Panc1 (cell line): ENCODE measurements at regions not wholly inside any gene's neighbourhood (a gene's known extent, or its start where the extent isn't known, plus 50 kb on each side); places are given as distances from the start of the nearest gene placed in this dataset.

Experiments used
- ATAC-seq: fragments of 200-7000 bp; cut with Tn5 transposase; 2 replicates; pipeline ENCODE4 v1.9.1; 2020; ENCODE audit warnings: mild to moderate bottlenecking, moderate library complexity
- BruUV-seq: library from RNA; stranded (reverse); fragments of 400-500 nt; replicated peaks from 2 replicates; lab custom pipeline; 2021; lab: Mats Ljungman, UMichigan
- CTCF ChIA-PET: fragments of 300-600 bp; sonication (Branson Sonifier 250); formaldehyde crosslinking; loops from one replicate; lab custom pipeline; 2022; ENCODE audit warnings: antibody characterized with exemption; lab: Charles Lee
- POLR2A ChIA-PET: fragments of 300-600 bp; sonication (Branson Sonifier 250); formaldehyde crosslinking; loops from one replicate; lab custom pipeline; 2022; ENCODE audit warnings: antibody characterized with exemption; lab: Charles Lee
- DNase-seq: peaks from one replicate; pipeline ENCODE4 v3.0.0-alpha.2; 2010; ENCODE audit warnings: low read depth, low spot score
- H3K27ac ChIP-seq: 2 replicates; pipeline ENCODE4 v1.5.1; 2011; ENCODE audit warnings: mild to moderate bottlenecking, low read length, inconsistent platforms
- H3K27me3 ChIP-seq: fragments of 200-500 bp; sonication (Bioruptor generic); 2 replicates; pipeline ENCODE4 v1.6.0; 2014; ENCODE audit warnings: low read length, inconsistent platforms; ENCODE audit not compliant: control insufficient read depth, insufficient read depth
- H3K36me3 ChIP-seq: fragments of 200-500 bp; sonication (Bioruptor generic); 2 replicates; pipeline ENCODE4 v1.5.1; 2014; ENCODE audit warnings: inconsistent platforms, mild to moderate bottlenecking, low read length, moderate library complexity; ENCODE audit not compliant: control insufficient read depth, insufficient read depth
- H3K4me1 ChIP-seq: 2 replicates; pipeline ENCODE4 v1.5.1; 2011; ENCODE audit warnings: inconsistent platforms, mild to moderate bottlenecking, low read length, moderate library complexity; ENCODE audit not compliant: control insufficient read depth, insufficient read depth
- H3K4me3 ChIP-seq, 2 experiments: 2 replicates each; pipeline ENCODE4 v1.5.1; 2011 to 2012; ENCODE audit warnings: low read depth in 2 of 2, low read length in 2 of 2, mild to moderate bottlenecking in 2 of 2, inconsistent platforms in 1 of 2, moderate library complexity in 1 of 2
- H3K9me3 ChIP-seq: fragments of 200-500 bp; sonication (Bioruptor generic); 2 replicates; pipeline ENCODE4 v1.5.1; 2014; ENCODE audit warnings: low read depth, mild to moderate bottlenecking, inconsistent platforms, low read length, moderate library complexity; ENCODE audit not compliant: control insufficient read depth, insufficient read depth
- POLR2AphosphoS5 ChIP-seq: IDR thresholded peaks from 2 replicates; pipeline ENCODE4 v1.6.1; 2012; ENCODE audit warnings: mild to moderate bottlenecking, low read depth, low read length, moderate library complexity
- SIN3A ChIP-seq: IDR thresholded peaks from 2 replicates; pipeline ENCODE4 v1.6.1; 2012; ENCODE audit warnings: low read depth, mild to moderate bottlenecking, low read length, moderate library complexity, borderline replicate concordance; ENCODE audit not compliant: insufficient read depth
- TCF7L2 ChIP-seq: IDR thresholded peaks from 2 replicates; pipeline ENCODE4 v1.6.1; 2011; ENCODE audit warnings: mild to moderate bottlenecking, low read depth, low read length, inconsistent platforms
- in situ Hi-C: cut with HindIII; loops from 2 replicates; pipeline ENCODE4 v1.10.0; 2016; ENCODE audit warnings: low sequenced_read_pairs, low pct_unique_long_range_greater_than_20kb
- intact Hi-C: fragments of 100-400 bp; cut with micrococcal nuclease; formaldehyde crosslinking; loops from one replicate; pipeline ENCODE4 v1.10.0; 2022; ENCODE audit not compliant: unreplicated experiment
- TF ChIP-seq, protein P1 (sequence below): fragments of 450-650 bp; IDR thresholded peaks from 2 replicates; pipeline ENCODE4 v1.5.1; 2017; ENCODE audit warnings: mild to moderate bottlenecking
- TF ChIP-seq, protein P2 (sequence below), 2 experiments: IDR thresholded peaks; 2 replicates each; pipeline ENCODE4 v1.6.1; 2011 to 2012; ENCODE audit warnings: low read depth in 2 of 2, control low read depth in 1 of 2, low read length in 1 of 2, mild to moderate bottlenecking in 1 of 2, moderate library complexity in 1 of 2; ENCODE audit not compliant: insufficient read depth in 1 of 2

DNA sequence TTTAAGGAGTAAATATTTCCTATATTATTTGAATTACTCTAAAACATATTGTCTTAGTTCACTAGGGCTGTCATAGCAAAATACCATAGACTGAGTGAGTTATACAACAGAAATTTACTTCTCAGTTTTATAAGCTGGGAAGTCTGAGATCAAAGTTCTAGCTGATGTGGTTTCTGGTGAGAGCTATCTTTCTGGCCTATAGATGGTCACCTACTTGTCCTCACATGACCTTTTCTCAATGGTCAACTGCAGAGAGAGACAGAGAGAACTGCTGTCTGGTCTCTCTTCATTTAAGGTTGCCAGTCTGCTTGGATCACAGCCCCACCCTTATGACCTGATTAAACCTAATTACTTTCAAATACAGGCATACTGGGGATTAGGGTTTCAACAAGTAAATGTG, 490.9 kb downstream of the FBXO15 start:
- no peak overlapping the region for H3K4me3 ChIP-seq
- no peaks in the 10 kb centered on the region for H3K9me3 ChIP-seq
- ATAC-seq, result no peak
- no peaks in the 10 kb centered on the region for H3K27me3 ChIP-seq
- BruUV-seq, result no TSS peak
- intact Hi-C loops (no loop called here), in situ Hi-C loops (no loop called here)
- POLR2A ChIA-PET, result no interaction called here
- CTCF ChIA-PET, result no interaction called here
- DNase-seq, result no peak
- no peaks in the 10 kb centered on the region for H3K4me1 ChIP-seq
- no peaks in the 10 kb centered on the region for H3K36me3 ChIP-seq
- no peak overlapping the region for H3K27ac ChIP-seq
- TF ChIP-seq SIN3A (no peak), POLR2AphosphoS5 (no peak), TCF7L2 (no peak)
- TF ChIP-seq, protein P1, sequence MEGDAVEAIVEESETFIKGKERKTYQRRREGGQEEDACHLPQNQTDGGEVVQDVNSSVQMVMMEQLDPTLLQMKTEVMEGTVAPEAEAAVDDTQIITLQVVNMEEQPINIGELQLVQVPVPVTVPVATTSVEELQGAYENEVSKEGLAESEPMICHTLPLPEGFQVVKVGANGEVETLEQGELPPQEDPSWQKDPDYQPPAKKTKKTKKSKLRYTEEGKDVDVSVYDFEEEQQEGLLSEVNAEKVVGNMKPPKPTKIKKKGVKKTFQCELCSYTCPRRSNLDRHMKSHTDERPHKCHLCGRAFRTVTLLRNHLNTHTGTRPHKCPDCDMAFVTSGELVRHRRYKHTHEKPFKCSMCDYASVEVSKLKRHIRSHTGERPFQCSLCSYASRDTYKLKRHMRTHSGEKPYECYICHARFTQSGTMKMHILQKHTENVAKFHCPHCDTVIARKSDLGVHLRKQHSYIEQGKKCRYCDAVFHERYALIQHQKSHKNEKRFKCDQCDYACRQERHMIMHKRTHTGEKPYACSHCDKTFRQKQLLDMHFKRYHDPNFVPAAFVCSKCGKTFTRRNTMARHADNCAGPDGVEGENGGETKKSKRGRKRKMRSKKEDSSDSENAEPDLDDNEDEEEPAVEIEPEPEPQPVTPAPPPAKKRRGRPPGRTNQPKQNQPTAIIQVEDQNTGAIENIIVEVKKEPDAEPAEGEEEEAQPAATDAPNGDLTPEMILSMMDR, result no peak
- TF ChIP-seq, protein P2, sequence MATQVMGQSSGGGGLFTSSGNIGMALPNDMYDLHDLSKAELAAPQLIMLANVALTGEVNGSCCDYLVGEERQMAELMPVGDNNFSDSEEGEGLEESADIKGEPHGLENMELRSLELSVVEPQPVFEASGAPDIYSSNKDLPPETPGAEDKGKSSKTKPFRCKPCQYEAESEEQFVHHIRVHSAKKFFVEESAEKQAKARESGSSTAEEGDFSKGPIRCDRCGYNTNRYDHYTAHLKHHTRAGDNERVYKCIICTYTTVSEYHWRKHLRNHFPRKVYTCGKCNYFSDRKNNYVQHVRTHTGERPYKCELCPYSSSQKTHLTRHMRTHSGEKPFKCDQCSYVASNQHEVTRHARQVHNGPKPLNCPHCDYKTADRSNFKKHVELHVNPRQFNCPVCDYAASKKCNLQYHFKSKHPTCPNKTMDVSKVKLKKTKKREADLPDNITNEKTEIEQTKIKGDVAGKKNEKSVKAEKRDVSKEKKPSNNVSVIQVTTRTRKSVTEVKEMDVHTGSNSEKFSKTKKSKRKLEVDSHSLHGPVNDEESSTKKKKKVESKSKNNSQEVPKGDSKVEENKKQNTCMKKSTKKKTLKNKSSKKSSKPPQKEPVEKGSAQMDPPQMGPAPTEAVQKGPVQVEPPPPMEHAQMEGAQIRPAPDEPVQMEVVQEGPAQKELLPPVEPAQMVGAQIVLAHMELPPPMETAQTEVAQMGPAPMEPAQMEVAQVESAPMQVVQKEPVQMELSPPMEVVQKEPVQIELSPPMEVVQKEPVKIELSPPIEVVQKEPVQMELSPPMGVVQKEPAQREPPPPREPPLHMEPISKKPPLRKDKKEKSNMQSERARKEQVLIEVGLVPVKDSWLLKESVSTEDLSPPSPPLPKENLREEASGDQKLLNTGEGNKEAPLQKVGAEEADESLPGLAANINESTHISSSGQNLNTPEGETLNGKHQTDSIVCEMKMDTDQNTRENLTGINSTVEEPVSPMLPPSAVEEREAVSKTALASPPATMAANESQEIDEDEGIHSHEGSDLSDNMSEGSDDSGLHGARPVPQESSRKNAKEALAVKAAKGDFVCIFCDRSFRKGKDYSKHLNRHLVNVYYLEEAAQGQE (IDR thresholded peaks at IDR 0.05; ENCODE audit: insufficient read depth in 1 of 2, low read depth in 2 of 2, low read length in 1 of 2), result no peak

DNA sequence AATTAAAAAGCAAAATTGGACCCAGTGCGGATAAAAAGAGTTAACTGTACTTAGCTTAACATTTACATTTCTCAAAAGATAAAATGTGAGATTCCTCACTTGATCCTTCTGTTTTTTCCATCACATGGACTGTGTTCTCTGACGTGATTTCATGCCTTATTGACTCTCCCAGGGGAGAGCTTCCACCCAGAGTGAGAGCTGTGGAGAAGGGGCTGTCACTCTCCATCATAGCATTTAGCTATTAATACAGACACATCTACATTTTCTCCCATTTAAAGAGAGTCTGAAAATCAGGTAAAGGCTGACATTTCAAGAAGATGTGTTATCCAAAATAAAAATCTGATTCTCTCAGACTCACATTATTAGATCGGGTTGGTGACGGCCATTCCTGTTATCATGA, 493.8 kb downstream of the FBXO15 start:
- H3K27me3 ChIP-seq, result no peaks in the 10 kb centered on the region
- no TSS peak for BruUV-seq
- no peak for DNase-seq
- no peaks in the 10 kb centered on the region for H3K9me3 ChIP-seq
- intact Hi-C loops (no loop called here), in situ Hi-C loops (no loop called here)
- no peak overlapping the region for H3K4me3 ChIP-seq
- TF ChIP-seq, protein P2 (IDR thresholded peaks at IDR 0.05; ENCODE audit: insufficient read depth in 1 of 2, low read depth in 2 of 2, low read length in 1 of 2), result no peak
- TF ChIP-seq TCF7L2 (no peak), POLR2AphosphoS5 (no peak), SIN3A (no peak)
- TF ChIP-seq, protein P1, result no peak
- CTCF ChIA-PET, result no interaction called here
- no peak for ATAC-seq
- H3K36me3 ChIP-seq, result no peaks in the 10 kb centered on the region
- POLR2A ChIA-PET, result no interaction called here
- no peak overlapping the region for H3K27ac ChIP-seq
- H3K4me1 ChIP-seq, result no peaks in the 10 kb centered on the region
